IPS-20b (cell line): ENCODE measurements at regions not wholly inside any gene's neighbourhood (a gene's known extent, or its start where the extent isn't known, plus 50 kb on each side); places are given as distances from the start of the nearest gene placed in this dataset.
"Not testable (repeated sequence)": the region's sequence is repeated elsewhere in the genome, so short reads cannot be mapped to it uniquely, and the experiment has no call there.

Experiments used
- H3K27ac ChIP-seq: one replicate; pipeline ENCODE4 v1.5.1; 2013; ENCODE audit warnings: low read length
- H3K27me3 ChIP-seq: 2 replicates; pipeline ENCODE4 v1.6.1; 2013; ENCODE audit warnings: mild to moderate bottlenecking, low read length, inconsistent platforms; ENCODE audit not compliant: insufficient read depth
- H3K36me3 ChIP-seq: 2 replicates; pipeline ENCODE4 v1.6.1; 2013; ENCODE audit warnings: low read depth, mild to moderate bottlenecking, inconsistent platforms, low read length, moderate library complexity; ENCODE audit not compliant: insufficient read depth
- H3K4me1 ChIP-seq: 2 replicates; pipeline ENCODE4 v1.6.1; 2013; ENCODE audit warnings: mild to moderate bottlenecking, control low read depth, inconsistent platforms, low read length, moderate library complexity; ENCODE audit not compliant: insufficient read depth
- H3K4me3 ChIP-seq: 2 replicates; pipeline ENCODE4 v1.5.1; 2013; ENCODE audit warnings: mild to moderate bottlenecking, low read length, inconsistent platforms
- H3K9ac ChIP-seq: 2 replicates; pipeline ENCODE4 v1.6.1; 2013; ENCODE audit warnings: low read depth, mild to moderate bottlenecking, inconsistent platforms, low read length, moderate library complexity
- H3K9me3 ChIP-seq: 2 replicates; pipeline ENCODE4 v1.6.1; 2013; ENCODE audit warnings: mild to moderate bottlenecking, low read depth, low read length, inconsistent platforms; ENCODE audit not compliant: insufficient read depth

DNA sequence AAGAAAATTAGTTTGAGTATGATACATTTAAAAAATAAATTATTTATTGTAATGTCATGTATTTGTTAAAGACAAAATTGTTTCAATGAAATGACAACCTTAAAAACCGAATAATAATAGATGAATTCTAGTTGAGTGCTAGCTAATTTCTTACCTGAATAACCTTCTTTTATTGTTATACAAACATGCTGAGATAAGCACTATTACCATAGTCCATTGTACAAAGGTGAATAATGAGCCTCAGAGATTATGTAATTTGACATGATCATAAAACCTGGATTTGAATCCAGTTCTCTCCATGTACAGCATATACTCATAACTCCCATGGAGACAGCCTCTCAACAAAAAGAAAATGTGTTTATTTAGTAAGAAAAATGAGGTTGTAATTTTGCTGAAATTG is 1512.9 kb downstream of the PCDH19 start:
- H3K4me1 ChIP-seq: no peaks in the 10 kb centered on the region
- H3K9me3 ChIP-seq: no peaks in the 10 kb centered on the region
- no peaks in the 10 kb centered on the region for H3K27me3 ChIP-seq
- no peak overlapping the region for H3K4me3 ChIP-seq
- no peak overlapping the region for H3K9ac ChIP-seq
- no peaks in the 10 kb centered on the region for H3K36me3 ChIP-seq
- H3K27ac ChIP-seq: no peak overlapping the region

DNA sequence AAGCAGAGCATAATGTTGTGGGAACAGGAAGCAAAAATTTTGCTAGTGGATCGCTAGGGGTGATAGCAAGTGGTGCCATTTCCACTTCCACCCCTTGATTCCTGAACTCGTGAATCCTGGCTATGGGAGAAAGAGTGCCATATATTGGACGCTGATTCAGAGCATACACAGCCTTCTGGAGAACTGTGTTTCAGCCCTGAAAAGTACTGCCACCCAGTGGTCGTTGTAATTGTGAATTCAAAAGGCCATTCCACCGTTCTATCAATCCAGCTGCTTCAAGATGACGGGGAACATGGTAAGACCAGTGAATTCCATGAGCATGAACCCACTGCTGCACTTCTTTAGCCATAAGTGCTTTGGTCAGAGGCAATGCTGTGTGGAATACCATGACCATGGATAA is 1559.4 kb downstream of the PCDH19 start:
- not testable (repeated sequence) for H3K27ac ChIP-seq, H3K36me3 ChIP-seq, H3K4me3 ChIP-seq, H3K9me3 ChIP-seq, H3K9ac ChIP-seq, H3K27me3 ChIP-seq, H3K4me1 ChIP-seq
